T-helper 1 cell treated with Interleukin-12 subunit alpha and Interleukin-12 subunit beta and Interleukin-4 antibody, amounts not matched to agents 30 ng/mL and 1 ng/mL, for 36 hours (primary cell): ENCODE measurements at regions not wholly inside any gene's neighbourhood (a gene's known extent, or its start where the extent isn't known, plus 50 kb on each side); places are given as distances from the start of the nearest gene placed in this dataset.

Source experiments
- intact Hi-C: fragments of 100-400 bp; cut with micrococcal nuclease; formaldehyde crosslinking; loops from one replicate; pipeline ENCODE4 v1.15.1; 2024

- intact Hi-C loops: no loop called here
Observed at GRCh38 chr2:103660947-103661346, 899.1 kb downstream of the TMEM182 start.

- intact Hi-C loops: no loop called here
Observed at GRCh38 chr2:103664690-103665089, 902.9 kb downstream of the TMEM182 start.

GRCh38 chr2:103667335-103667884, 905.6 kb downstream of the TMEM182 start:
- intact Hi-C loops: no loop called here

- intact Hi-C loops: no loop called here
Observed at GRCh38 chr2:103669531-103669930, 907.7 kb downstream of the TMEM182 start.
